ENCODE measurements at regions not wholly inside any gene's neighbourhood (a gene's known extent, or its start where the extent isn't known, plus 50 kb on each side); places are given as distances from the start of the nearest gene placed in this dataset.

DNA sequence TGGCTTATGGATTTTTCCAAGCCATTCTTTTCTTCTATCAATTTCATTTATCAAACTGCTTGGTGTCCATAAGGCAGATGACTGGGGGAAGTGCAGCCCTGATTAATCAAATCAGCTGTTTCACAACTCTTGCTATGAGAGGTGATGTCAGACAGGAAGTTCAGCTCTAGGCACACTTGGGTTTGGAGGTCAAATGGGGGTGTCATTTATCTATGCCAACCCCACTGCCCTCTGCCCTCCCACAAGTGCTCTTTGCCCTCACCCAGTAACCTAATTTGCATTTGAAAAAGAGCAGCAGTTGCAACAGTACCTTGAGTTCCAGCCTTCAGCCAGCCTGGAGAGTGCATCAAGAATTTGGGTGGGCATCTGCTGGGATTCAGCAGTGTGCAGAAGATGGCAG lies 431.3 kb upstream of the SPRED2 start:
- intact Hi-C loops (cut with micrococcal nuclease) (no loop called here), in situ Hi-C loops (cut with MboI; ENCODE audit: low sequenced_read_pairs) (no loop called here)

More for the DNA sequence above, 431.3 kb upstream of the SPRED2 start:
- Histone ChIP-seq H3K27me3 (ENCODE audit: control insufficient read depth, insufficient read depth, low read length) (peaks cover 9% of the 10 kb centered on the region), H3K14ac (replicated peaks; ENCODE audit: low read depth, low read length) (no peak overlapping the region), H4K91ac (ENCODE audit: insufficient read depth, low read depth, low read length) (no peak overlapping the region), H3K18ac (ENCODE audit: low read depth, low read length) (no peak overlapping the region), H3K4ac (ENCODE audit: low read depth, low read length) (no peak overlapping the region), H3K36me3 (ENCODE audit: control insufficient read depth, insufficient read depth, low read length) (no peaks in the 10 kb centered on the region), H4K5ac (ENCODE audit: low read depth, low read length) (no peak overlapping the region), H2AFZ (replicated peaks; ENCODE audit: low read length, poor library complexity) (no peak overlapping the region), H3K23ac (ENCODE audit: low read depth, low read length) (no peak overlapping the region), H4K20me1 (ENCODE audit: insufficient read depth, low read length) (no peaks in the 10 kb centered on the region), H3K9me3 (ENCODE audit: control insufficient read depth, insufficient read depth, low read length) (no peaks in the 10 kb centered on the region), H3K9me1 (ENCODE audit: insufficient read depth, low read length) (no peaks in the 10 kb centered on the region), H2BK20ac (ENCODE audit: low read depth, low read length) (no peak overlapping the region), H3K9ac (ENCODE audit: low read depth, low read length) (no peak overlapping the region), H2BK15ac (ENCODE audit: low read depth, low read length) (no peak overlapping the region), H2AK5ac (ENCODE audit: low read depth, low read length) (no peak overlapping the region), H2BK120ac (ENCODE audit: low read depth, low read length) (no peak overlapping the region), H2AK9ac (replicated peaks; ENCODE audit: low read depth, low read length, poor library complexity) (no peak overlapping the region), H4K8ac (ENCODE audit: low read depth in 2 of 2, low read length in 2 of 2) (no peak overlapping the region), H3K4me2 (ENCODE audit: low read depth, low read length) (no peak overlapping the region), H3K4me3 (ENCODE audit: insufficient read depth, low read depth, low read length) (no peak overlapping the region), H3K4me1 (ENCODE audit: control insufficient read depth, insufficient read depth, low read length) (no peaks in the 10 kb centered on the region), H2BK5ac (ENCODE audit: low read depth, low read length, poor library complexity, severe bottlenecking) (no peak overlapping the region), H3K56ac (ENCODE audit: extremely low read depth, insufficient read depth, low read length) (no peak overlapping the region), H3K79me1 (ENCODE audit: low read depth in 1 of 2, low read length in 2 of 2) (no peaks in the 10 kb centered on the region), H3K27ac (ENCODE audit: insufficient read depth, low read length) (no peak overlapping the region)
- no TSS peak for BruUV-seq (replicated peaks)
- dilution Hi-C loops (cut with HindIII; ENCODE audit: low sequenced_read_pairs, unreplicated experiment), result no loop called here
- DNase-seq (no peak), ATAC-seq (ENCODE audit: low read depth) (no peak)
- ChIA-PET POLR2A (ENCODE audit: unreplicated experiment) (no interaction called here), CTCF (interaction anchor here (0.6 kb wide), 1 partner anchor 75 kb away, joined by 3 read pairs; no protein-coding TSS in a partner anchor)
- TF ChIP-seq CHD1 (IDR thresholded peaks at IDR 0.05; ENCODE audit: low read depth, low read length) (no peak), RCOR1 (IDR thresholded peaks at IDR 0.05; ENCODE audit: insufficient replicate concordance, low read length) (no peak), RAD21 (IDR thresholded peaks at IDR 0.05; ENCODE audit: low read length) (no peak), POLR2A (IDR thresholded peaks at IDR 0.05; ENCODE audit: low read depth, low read length) (no peak), MAFK (IDR thresholded peaks at IDR 0.05; ENCODE audit: low read depth, low read length) (no peak)

Measured in IMR-90 (cell line).